ENCODE measurements at regions not wholly inside any gene's neighbourhood (a gene's known extent, or its start where the extent isn't known, plus 50 kb on each side); places are given as distances from the start of the nearest gene placed in this dataset.
"Not testable (repeated sequence)": the region's sequence is repeated elsewhere in the genome, so short reads cannot be mapped to it uniquely, and the experiment has no call there.

DNA sequence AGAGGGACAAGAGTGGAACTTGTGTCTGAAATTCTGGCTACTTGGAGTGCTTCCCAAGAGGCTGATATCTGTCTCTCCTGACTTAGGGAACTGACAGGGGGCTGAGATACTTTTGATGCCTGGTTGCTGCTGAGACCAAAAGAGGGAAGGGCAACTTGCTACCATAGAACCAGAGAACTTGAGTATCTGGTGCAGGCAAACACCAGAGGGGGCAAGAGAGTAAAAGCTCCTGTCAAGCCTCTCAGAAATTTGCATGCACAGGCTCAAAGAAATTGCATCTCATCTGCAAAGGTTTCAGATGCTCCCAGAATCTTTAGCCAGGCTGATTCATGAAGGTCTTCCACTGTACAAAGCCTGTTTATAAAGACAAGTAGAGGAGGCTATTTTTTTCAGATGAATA is 391.3 kb upstream of the FOXG1 start:
- Histone ChIP-seq H3K36me3 (no peaks in the 10 kb centered on the region), H3K27ac (no peak overlapping the region), H3K27me3 (no peaks in the 10 kb centered on the region), H3K9me3 (no peaks in the 10 kb centered on the region), H3K4me3 (replicated peaks in 1 of 3) (no peak overlapping the region), H3K4me1 (no peaks in the 10 kb centered on the region)
- no peak for DNase-seq
- no peak for TF ChIP-seq POLR2A (IDR thresholded peaks at IDR 0.05)
- TF ChIP-seq, protein P1, sequence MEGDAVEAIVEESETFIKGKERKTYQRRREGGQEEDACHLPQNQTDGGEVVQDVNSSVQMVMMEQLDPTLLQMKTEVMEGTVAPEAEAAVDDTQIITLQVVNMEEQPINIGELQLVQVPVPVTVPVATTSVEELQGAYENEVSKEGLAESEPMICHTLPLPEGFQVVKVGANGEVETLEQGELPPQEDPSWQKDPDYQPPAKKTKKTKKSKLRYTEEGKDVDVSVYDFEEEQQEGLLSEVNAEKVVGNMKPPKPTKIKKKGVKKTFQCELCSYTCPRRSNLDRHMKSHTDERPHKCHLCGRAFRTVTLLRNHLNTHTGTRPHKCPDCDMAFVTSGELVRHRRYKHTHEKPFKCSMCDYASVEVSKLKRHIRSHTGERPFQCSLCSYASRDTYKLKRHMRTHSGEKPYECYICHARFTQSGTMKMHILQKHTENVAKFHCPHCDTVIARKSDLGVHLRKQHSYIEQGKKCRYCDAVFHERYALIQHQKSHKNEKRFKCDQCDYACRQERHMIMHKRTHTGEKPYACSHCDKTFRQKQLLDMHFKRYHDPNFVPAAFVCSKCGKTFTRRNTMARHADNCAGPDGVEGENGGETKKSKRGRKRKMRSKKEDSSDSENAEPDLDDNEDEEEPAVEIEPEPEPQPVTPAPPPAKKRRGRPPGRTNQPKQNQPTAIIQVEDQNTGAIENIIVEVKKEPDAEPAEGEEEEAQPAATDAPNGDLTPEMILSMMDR (IDR thresholded peaks at IDR 0.05) = no peak
- intact Hi-C loops (cut with DNase I) = no loop called here

- Histone ChIP-seq H3K4me1 (no peaks in the 10 kb centered on the region), H3K27me3 (no peaks in the 10 kb centered on the region), H3K27ac (no peak overlapping the region), H3K9me3 (no peaks in the 10 kb centered on the region), H3K4me3 (replicated peaks in 1 of 3) (no peak overlapping the region), H3K36me3 (no peaks in the 10 kb centered on the region)
- 38 to 41% methylated on average over 2 of the region's 2 CpGs for WGBS, 2 donors
- intact Hi-C loops (cut with DNase I) = no loop called here
- TF ChIP-seq, protein P1 (IDR thresholded peaks at IDR 0.05) = no peak
- TF ChIP-seq POLR2A (IDR thresholded peaks at IDR 0.05) = no peak
- no peak for DNase-seq
These were observed 384.9 kb upstream of the FOXG1 start for GRCh38 chr14:28381656-28382055.

GRCh38 chr14:28382444-28383190 is 384.0 kb upstream of the FOXG1 start:
- intact Hi-C loops (cut with DNase I) = no loop called here
- no peak for TF ChIP-seq POLR2A (IDR thresholded peaks at IDR 0.05)
- TF ChIP-seq, protein P1 (IDR thresholded peaks at IDR 0.05) = no peak
- no peak overlapping the region for H3K4me3 ChIP-seq (replicated peaks in 1 of 3)
- no peaks in the 10 kb centered on the region for H3K9me3 ChIP-seq
- H3K36me3 ChIP-seq = no peaks in the 10 kb centered on the region
- H3K27ac ChIP-seq = no peak overlapping the region
- no peaks in the 10 kb centered on the region for H3K27me3 ChIP-seq
- WGBS, 2 donors = 79 to 86% methylated on average over 7 of the region's 7 CpGs
- H3K4me1 ChIP-seq = no peaks in the 10 kb centered on the region
- DNase-seq = no peak

DNA sequence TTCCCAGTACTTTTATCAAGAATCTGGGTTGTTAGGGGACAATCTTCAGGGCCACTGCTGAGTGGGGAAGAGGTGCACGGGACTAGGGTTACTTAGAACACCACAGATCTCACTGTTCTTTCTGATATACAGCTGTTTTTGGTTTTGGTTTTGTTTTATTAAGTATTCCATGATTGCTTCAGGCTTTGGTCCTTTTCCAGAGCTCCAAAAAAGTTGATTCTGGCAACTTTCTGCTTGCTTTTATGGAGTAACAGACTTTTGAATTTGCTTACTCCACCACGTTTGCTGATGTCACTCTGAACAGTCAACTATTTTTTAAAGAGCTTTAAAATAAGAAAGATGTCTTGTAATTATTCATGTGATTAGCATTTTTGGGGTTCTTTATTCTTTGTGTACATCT is 368.1 kb upstream of the FOXG1 start:
- Histone ChIP-seq H3K4me3 (replicated peaks in 1 of 3) (no peak overlapping the region), H3K27me3 (no peaks in the 10 kb centered on the region), H3K36me3 (no peaks in the 10 kb centered on the region), H3K9me3 (no peaks in the 10 kb centered on the region), H3K4me1 (no peaks in the 10 kb centered on the region), H3K27ac (no peak overlapping the region)
- intact Hi-C loops (cut with DNase I) = no loop called here
- no peak for DNase-seq
- TF ChIP-seq, protein P1 (IDR thresholded peaks at IDR 0.05) = no peak
- no peak for TF ChIP-seq POLR2A (IDR thresholded peaks at IDR 0.05)
- WGBS, 2 donors = 69% methylated on average over 2 of the region's 2 CpGs

- H3K36me3 ChIP-seq; intact Hi-C loops (cut with DNase I); H3K4me1 ChIP-seq; DNase-seq; H3K27me3 ChIP-seq; H3K4me3 ChIP-seq (replicated peaks in 1 of 3); H3K27ac ChIP-seq; H3K9me3 ChIP-seq: not testable (repeated sequence)
- WGBS, 2 donors = 78 to 97% methylated on average over 2 to 3 of the region's 4 CpGs
These were observed 364.9 kb upstream of the FOXG1 start for GRCh38 chr14:28401705-28402104.

All from thyroid gland (tissue), 4 donors.